HepG2 (cell line): ENCODE measurements at regions not wholly inside any gene's neighbourhood (a gene's known extent, or its start where the extent isn't known, plus 50 kb on each side); places are given as distances from the start of the nearest gene placed in this dataset.

ENCODE experiments used
- SP2 ChIP-seq: sonication (generic); formaldehyde crosslinking; IDR thresholded peaks from 2 replicates; pipeline ENCODE4 v1.5.1; 2020; ENCODE audit warnings: mild to moderate bottlenecking, missing genetic modification reagents
- THYN1 ChIP-seq: sonication (generic); formaldehyde crosslinking; IDR thresholded peaks from 2 replicates; pipeline ENCODE4 v1.8.1; 2023; ENCODE audit warnings: low read depth, mild to moderate bottlenecking, moderate library complexity, missing genetic modification reagents, borderline replicate concordance
- TF ChIP-seq, protein P1 (sequence below): sonication (generic); formaldehyde crosslinking; IDR thresholded peaks from 2 replicates; pipeline ENCODE4 v1.5.1; 2020; ENCODE audit warnings: mild to moderate bottlenecking, missing genetic modification reagents, moderate library complexity

DNA sequence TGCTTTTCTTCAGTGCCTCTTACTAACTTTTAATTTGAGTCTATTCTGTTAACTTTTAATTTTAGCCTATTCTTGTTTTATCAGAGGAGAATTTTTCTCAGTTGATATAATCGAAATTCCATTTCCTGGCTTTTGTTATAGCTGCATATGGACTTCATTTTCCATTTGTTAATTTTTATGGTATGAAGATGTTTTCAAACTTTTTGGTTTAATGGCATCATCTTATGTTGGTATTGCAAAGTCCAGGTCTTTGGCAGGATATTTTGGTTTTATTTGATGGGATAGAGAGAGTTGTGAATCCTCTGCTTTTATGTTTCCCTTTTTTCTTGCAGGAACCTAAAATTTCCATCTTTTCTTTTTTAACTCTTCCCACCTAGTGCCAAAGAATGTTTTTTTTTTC, 70.9 kb upstream of the RAPGEF4 start:
- TF ChIP-seq, protein P1, sequence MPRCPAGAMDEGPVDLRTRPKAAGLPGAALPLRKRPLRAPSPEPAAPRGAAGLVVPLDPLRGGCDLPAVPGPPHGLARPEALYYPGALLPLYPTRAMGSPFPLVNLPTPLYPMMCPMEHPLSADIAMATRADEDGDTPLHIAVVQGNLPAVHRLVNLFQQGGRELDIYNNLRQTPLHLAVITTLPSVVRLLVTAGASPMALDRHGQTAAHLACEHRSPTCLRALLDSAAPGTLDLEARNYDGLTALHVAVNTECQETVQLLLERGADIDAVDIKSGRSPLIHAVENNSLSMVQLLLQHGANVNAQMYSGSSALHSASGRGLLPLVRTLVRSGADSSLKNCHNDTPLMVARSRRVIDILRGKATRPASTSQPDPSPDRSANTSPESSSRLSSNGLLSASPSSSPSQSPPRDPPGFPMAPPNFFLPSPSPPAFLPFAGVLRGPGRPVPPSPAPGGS (CRISPR knock-in tag): no peak
- TF ChIP-seq THYN1 (CRISPR knock-in tag): no peak
- TF ChIP-seq SP2 (CRISPR knock-in tag): no peak
